ENCODE measurements at regions not wholly inside any gene's neighbourhood (a gene's known extent, or its start where the extent isn't known, plus 50 kb on each side); places are given as distances from the start of the nearest gene placed in this dataset.
"Not testable (repeated sequence)": the region's sequence is repeated elsewhere in the genome, so short reads cannot be mapped to it uniquely, and the experiment has no call there.

DNA sequence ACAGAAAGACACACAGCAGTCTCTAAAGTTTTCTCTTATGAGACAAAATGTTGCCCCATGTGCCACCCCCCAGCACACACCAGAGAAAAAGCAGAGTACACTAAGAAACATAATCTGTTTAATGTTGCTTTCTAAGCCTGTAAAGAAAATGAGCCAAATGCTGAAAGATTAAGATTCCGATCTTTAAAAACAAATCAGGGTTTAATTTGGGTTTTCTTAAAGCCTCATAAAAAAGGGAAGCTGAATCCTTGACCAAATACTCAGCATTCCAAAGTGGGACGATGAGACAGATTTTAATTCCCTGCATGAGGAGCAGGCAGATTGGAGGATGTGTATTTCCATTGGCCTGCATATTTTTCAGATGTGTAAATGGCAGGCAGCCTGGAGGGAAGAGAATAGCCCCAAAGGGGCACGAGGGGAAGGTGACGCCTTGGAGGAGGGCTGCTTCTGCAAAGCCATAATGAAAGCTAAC lies 118.4 kb downstream of the COPRS start:
- H3K27ac Mint-ChIP-seq = no peak overlapping the region
- H3K4me3 Mint-ChIP-seq = no peak overlapping the region
- H3K27me3 Mint-ChIP-seq (ENCODE audit: low read depth in 3 of 3) = peaks cover 3 to 11% (median 4%) of the 10 kb centered on the region in 3 donors
- H3K36me3 Mint-ChIP-seq = no peaks in the 10 kb centered on the region
- H3K4me1 Mint-ChIP-seq = no peaks in the 10 kb centered on the region
- no peak for DNase-seq
- no peaks in the 10 kb centered on the region for H3K9me3 Mint-ChIP-seq

DNA sequence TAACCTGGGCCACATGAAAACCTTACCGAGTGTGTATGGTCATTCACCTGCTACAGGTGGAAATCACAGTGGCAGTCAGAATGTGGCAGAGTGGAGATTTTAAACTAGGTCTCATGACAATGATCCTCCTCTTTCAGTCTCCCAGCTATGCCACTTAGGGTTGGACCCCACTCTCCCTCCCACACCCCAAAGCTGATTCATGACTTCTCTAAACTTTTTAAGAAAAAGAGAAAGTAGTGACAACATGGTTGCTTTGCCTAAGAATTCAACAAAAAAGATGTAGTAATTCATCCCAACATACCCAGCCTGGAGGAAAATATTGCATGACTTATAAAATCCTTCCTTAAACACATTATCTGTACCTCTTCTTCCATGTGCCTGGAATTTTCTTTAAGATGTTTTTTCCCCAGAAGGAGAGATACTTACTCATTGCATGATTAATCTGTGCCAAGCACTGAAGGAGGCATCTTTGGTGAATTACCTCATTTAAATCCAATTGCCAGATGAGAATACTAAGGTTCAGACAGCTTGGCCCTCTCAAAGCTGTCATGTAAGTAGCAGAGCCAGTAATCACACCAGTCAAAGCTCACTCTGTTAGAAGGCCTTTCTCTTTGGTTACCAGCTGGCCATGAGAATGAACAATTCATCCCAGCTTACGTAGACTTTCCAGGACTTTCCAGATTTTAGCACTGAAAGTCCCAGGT lies 119.9 kb downstream of the COPRS start:
- Mint-ChIP-seq H3K27me3 (ENCODE audit: low read depth in 3 of 3) (peaks cover 3 to 12% (median 4%) of the 10 kb centered on the region in 3 donors), H3K4me3 (no peak overlapping the region), H3K36me3 (no peaks in the 10 kb centered on the region), H3K4me1 (no peaks in the 10 kb centered on the region), H3K9me3 (no peaks in the 10 kb centered on the region), H3K27ac (no peak overlapping the region)
- DNase-seq = no peak

DNA sequence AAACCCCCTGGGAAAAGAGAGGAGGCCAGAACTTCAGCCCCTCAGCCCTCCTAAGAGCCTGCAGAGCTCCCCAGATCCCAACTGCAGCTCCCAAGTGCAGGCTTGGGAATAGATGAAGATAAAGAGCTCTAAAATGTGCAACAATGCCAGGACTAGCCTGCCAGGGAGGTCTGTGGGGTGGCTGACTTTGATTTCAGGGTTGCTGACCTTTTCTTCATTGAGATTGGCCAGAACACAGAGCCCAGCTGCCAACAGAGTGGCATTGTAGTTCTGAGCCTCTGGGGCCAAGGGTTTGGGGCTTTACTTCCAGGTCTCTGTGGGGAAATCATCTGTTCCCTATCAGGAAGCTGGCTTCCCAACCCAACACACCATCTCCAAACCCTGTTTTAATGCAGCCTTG lies 120.6 kb downstream of the COPRS start:
- peaks cover 4 to 7% (median 5%) of the 10 kb centered on the region in 3 donors for H3K27me3 Mint-ChIP-seq (ENCODE audit: low read depth in 3 of 3)
- H3K27ac Mint-ChIP-seq = no peak overlapping the region
- DNase-seq = no peak
- H3K4me3 Mint-ChIP-seq = no peak overlapping the region
- no peaks in the 10 kb centered on the region for H3K9me3 Mint-ChIP-seq
- no peaks in the 10 kb centered on the region for H3K36me3 Mint-ChIP-seq
- no peaks in the 10 kb centered on the region for H3K4me1 Mint-ChIP-seq

DNA sequence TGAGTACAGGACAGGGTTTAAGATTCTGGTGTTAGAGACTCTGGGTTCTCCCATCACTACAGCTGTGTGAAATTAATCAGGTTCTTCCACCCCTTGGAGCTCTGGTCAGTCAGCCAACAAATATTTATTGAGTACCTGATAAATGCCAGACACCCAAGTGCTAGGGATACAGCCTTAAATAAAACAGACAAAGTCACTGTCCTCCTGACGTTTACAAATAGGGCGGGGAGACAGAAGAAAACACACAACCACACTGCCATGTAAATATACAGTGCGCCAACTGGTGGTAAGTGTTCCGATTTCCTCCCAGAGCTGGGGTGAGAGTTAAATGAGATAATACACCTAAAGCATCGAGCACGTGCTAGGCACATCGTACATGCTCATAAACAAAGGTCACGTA lies 121.0 kb downstream of the COPRS start:
- DNase-seq = no peak
- Mint-ChIP-seq H3K27ac (no peak overlapping the region), H3K36me3 (no peaks in the 10 kb centered on the region), H3K4me3 (no peak overlapping the region), H3K27me3 (ENCODE audit: low read depth in 3 of 3) (peaks cover 4 to 7% (median 5%) of the 10 kb centered on the region in 3 donors), H3K4me1 (no peaks in the 10 kb centered on the region), H3K9me3 (no peaks in the 10 kb centered on the region)

DNA sequence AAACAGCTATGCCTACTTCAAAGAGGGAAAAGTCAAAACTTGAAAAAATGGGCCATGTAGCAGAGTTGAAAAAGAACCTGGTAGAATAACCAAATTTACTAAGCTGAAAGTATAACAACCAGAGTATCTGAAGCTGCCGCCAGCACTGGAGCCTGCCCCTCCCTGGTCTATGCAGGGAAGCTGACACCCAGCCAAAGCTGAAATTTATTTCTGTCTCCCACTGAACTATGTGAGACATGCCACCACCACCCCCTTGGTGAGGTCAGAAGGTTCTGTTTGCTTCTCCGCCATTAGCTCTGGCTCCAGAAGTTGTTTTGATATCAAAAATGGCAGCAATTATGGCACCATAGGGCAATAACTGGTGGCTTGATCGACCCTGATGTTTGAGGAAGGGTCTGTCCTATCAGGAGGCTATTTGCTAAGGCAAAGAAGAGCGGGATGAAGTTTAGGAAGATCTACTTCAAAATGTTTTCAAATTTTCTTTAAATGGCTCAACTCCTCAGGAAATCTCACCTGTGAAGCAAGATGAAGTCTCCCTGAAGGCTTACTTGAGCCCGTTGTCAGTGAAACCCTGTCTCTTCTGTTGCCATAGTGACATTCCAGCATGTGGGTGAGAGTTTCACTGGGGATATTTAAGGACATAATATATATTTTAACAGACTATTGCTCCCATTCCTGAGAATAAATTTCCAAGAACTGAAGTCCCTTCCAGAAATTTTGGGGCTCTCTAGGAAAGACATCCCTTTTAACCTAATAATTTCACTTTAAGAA lies 122.0 kb downstream of the COPRS start:
- Mint-ChIP-seq H3K9me3 (no peaks in the 10 kb centered on the region), H3K4me1 (no peaks in the 10 kb centered on the region), H3K36me3 (no peaks in the 10 kb centered on the region), H3K27me3 (ENCODE audit: low read depth in 3 of 3) (peaks cover 4 to 5% (median 5%) of the 10 kb centered on the region in 3 donors), H3K27ac (no peak overlapping the region), H3K4me3 (no peak overlapping the region)
- DNase-seq = no peak

DNA sequence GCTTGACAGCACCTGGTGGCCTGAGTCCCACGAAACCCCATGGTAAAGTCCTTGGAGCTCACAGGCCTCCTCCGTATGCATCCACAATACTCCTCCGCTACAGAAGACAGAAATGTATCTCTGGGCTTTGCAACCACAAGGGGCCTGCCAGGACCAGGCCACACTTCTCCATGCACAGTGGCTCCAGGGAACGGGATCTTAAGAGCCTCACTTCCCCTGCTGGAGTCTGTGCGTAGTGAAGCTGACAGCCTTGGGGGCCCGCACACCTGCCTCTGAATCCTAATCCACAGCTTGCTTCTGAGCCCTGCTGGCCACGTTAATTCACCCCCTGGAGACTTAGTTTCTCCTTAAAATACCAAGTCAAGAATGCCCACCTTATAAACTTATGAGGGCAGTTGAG lies 125.7 kb downstream of the COPRS start:
- no peaks in the 10 kb centered on the region for H3K9me3 Mint-ChIP-seq
- no peak overlapping the region for H3K4me3 Mint-ChIP-seq
- no peak overlapping the region for H3K27ac Mint-ChIP-seq

DNA sequence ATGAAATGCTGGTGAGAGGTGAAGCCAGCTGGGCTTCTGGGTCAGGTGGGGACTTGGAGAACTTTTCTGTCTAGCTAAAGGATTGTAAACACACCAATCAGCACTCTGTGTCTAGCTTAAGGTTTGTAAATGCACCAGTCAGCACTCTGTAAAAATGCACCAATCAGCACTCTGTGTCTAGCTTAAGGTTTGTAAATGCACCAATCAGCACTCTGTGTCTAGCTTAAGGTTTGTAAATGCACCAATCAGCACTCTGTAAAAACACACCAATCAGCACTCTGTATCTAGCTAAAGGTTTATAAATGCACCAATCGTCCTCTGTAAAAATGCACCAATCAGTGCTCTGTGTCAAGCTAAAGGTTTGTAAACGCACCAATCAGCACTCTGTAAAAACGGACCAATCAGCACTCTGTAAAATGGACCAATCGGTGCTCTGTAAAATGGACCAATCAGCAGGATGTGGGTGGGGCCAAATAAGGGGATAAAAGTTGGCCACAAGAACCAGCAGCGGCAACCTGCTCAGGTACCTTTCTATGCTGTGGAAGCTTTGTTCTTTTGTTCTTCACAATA lies 127.4 kb downstream of the COPRS start:
- not testable (repeated sequence) for H3K27ac Mint-ChIP-seq; DNase-seq; H3K27me3 Mint-ChIP-seq (ENCODE audit: low read depth in 3 of 3); H3K4me1 Mint-ChIP-seq; H3K36me3 Mint-ChIP-seq; H3K4me3 Mint-ChIP-seq; H3K9me3 Mint-ChIP-seq

More for the DNA sequence above, 125.7 kb downstream of the COPRS start:
- H3K27me3 Mint-ChIP-seq (ENCODE audit: low read depth in 3 of 3) = peaks cover 4 to 7% (median 5%) of the 10 kb centered on the region in 3 donors
- no peak for DNase-seq
- no peaks in the 10 kb centered on the region for H3K36me3 Mint-ChIP-seq
- no peaks in the 10 kb centered on the region for H3K4me1 Mint-ChIP-seq

DNA sequence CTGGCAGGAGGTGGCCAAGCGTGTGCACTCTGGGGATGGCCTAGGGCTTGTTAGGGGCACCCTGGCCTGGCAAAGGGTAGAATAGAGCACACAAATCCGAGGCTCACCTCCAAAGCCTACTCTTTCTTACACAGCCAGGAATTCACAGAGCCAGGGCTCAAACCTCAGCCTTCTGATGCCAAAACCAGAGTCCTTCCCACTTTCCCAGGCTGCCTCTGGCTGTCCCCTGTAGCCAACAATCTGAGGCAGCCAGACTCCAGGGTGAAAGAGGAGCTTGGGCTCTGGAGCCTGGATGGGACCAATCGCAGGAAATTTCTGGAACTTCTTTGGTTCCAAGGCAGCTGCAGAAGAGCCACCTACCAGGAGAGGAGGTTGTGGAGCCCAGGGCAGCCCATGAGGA lies 127.9 kb downstream of the COPRS start:
- Mint-ChIP-seq H3K4me3 (no peak overlapping the region), H3K36me3 (no peaks in the 10 kb centered on the region), H3K27me3 (ENCODE audit: low read depth in 3 of 3) (peaks cover 4 to 5% (median 4%) of the 10 kb centered on the region in 3 donors)

DNA sequence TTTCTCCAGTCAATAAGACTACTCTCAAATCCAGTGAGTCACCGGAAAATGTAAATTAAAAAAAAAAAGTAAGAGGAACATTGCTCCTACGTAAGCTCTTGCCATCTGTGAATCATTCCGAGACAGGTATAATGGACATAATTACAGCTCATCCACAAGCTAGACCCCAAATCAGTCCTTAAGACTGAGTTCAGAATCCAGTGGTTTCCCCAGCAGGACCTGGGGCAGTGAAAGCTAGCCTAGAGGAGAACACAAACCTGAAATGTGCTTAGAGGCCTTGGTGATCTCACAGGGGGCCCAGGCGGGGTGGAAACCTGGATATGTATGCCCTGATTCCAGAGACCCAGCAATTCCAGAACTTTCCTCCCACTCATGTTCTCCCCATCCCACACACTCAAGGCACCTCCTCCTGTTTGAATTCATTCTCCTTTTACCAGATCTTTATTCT lies 132.0 kb downstream of the COPRS start:
- H3K36me3 Mint-ChIP-seq = no peaks in the 10 kb centered on the region
- no peak overlapping the region for H3K4me3 Mint-ChIP-seq

More for the DNA sequence above, 127.9 kb downstream of the COPRS start:
- DNase-seq = no peak
- Mint-ChIP-seq H3K27ac (no peak overlapping the region), H3K4me1 (no peaks in the 10 kb centered on the region), H3K9me3 (no peaks in the 10 kb centered on the region)

DNA sequence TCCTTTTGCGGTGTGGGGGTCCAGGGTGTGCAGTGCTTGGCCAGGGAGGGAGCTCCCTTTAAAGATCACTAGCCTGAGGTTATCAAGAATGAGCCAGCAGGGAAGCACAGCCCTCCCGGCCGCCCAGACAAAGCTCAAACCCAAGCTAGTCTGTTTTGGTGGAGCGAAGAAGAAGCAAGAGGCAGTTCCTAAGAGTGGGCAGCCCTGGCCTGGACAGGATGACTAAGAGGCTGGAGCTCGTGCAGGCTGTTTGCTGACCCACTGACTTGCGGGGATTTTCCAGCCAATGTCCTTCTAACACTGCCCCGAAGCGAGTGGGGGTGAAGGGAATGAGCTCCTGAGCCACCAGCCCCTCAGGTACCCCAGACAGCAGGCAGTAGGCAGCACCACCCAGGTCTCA lies 134.4 kb downstream of the COPRS start:
- Mint-ChIP-seq H3K27ac (no peak overlapping the region), H3K9me3 (no peaks in the 10 kb centered on the region), H3K27me3 (ENCODE audit: low read depth in 3 of 3) (peaks cover 2 to 4% (median 3%) of the 10 kb centered on the region in 3 donors), H3K4me3 (no peak overlapping the region), H3K36me3 (no peaks in the 10 kb centered on the region), H3K4me1 (no peaks in the 10 kb centered on the region)
- DNase-seq = no peak

More for the DNA sequence above, 132.0 kb downstream of the COPRS start:
- no peak overlapping the region for H3K27ac Mint-ChIP-seq
- no peak for DNase-seq
- H3K4me1 Mint-ChIP-seq = no peaks in the 10 kb centered on the region
- peaks cover 2 to 5% (median 3%) of the 10 kb centered on the region in 3 donors for H3K27me3 Mint-ChIP-seq (ENCODE audit: low read depth in 3 of 3)
- H3K9me3 Mint-ChIP-seq = no peaks in the 10 kb centered on the region

DNA sequence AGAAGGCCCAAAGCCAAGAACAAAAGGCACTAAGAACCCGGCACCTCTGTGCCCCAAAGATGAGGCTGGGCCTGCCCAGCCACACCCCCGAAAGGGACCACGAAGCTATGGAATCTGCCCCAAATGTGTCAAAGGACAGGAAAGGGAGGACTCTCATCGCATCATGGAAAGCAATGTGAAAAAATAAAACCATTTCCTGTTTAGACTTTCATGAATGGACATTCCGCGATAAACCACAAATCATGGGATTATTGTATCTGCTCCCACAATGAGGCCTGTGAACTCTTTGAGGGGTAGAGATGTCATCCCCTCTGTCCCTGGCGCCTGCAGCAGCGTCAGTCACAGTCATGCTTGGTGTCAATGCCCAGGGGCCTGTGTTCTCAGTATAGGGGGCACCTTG lies 135.0 kb downstream of the COPRS start:
- Mint-ChIP-seq H3K4me1 (no peaks in the 10 kb centered on the region), H3K27me3 (ENCODE audit: low read depth in 3 of 3) (peaks cover 2 to 3% (median 2%) of the 10 kb centered on the region in 3 donors), H3K36me3 (no peaks in the 10 kb centered on the region), H3K9me3 (no peaks in the 10 kb centered on the region), H3K27ac (no peak overlapping the region), H3K4me3 (no peak overlapping the region)
- DNase-seq = no peak

DNA sequence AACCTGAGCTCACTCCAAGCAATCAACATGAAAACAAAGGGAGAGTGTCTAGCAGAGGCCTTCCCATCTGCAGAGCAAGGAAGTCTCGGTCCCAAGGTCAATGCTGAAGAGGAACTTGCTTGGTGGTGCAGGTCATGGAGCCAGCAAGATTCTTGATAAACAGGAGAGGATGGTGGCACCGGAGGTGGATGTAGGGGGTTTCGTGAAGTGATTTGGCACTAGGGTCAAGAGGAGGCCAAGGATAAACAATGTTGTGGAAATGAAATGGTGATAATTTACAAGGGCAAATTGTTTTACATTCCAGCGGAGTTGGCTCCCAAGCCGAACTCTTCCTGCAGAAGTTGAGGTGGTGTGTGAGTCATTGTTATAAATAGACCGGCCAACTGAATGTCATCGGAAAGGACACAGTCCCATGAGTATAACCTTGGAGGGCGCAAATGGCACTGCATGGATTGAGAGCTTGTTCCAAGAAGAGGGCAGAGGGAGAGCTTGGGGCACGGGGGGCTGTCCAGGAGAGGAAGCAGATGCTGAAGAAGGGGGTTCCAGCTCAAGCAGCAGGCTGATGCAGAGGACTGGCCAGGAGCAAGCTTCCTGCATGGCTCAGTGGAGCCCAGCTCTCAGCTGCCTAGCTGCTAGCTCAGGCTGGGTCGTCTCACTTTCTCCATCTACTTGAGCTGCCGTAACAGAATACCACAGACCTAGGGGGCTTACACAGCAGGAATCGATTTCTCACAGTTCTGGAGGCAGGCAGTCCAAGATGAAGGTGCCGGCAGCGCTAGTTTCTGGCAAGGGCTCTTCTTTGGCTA lies 136.6 kb downstream of the COPRS start:
- no peaks in the 10 kb centered on the region for H3K9me3 Mint-ChIP-seq

DNA sequence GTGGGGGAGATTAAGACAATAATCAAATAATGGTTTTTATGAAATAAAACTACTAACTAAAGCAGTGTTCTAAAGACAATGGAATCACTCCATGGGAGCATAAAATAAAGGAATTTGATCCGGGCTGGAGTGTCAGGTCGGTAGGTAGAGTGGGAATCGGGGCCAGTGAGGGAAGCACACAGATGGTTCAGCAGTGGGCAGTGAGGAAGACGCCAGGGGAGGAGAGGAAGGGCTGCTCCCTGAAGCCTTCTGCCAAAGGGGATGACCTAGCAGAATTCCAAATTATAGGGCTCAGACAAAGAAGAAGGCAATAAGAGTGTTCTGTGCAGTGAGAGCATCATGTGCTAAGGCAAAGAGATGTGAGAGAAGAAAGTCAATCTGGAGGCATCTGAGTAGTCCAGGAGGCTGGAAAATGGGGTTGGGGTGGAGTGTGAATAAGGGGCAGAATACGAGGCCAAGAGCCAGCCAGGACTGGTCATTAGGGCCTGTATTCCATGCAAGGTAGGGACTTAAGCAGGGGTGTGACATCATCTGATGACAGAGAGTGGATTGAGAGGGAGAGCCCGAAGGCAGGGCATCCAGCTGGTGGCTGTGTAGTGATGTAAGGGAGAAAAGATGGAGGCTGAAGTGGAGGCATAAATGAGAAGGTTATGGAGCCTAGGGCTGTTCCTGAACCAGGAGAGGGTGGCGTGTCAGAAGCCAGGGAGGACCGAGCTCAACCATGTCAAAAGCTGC lies 137.6 kb downstream of the COPRS start:
- no peak overlapping the region for H3K27ac Mint-ChIP-seq
- H3K27me3 Mint-ChIP-seq (ENCODE audit: low read depth in 3 of 3) = peaks cover 0 to 2% (median 1%) of the 10 kb centered on the region in 3 donors

More for the DNA sequence above, 136.6 kb downstream of the COPRS start:
- H3K4me3 Mint-ChIP-seq = no peak overlapping the region
- DNase-seq = no peak
- peaks cover 0 to 2% (median 1%) of the 10 kb centered on the region in 3 donors for H3K27me3 Mint-ChIP-seq (ENCODE audit: low read depth in 3 of 3)
- no peak overlapping the region for H3K27ac Mint-ChIP-seq
- H3K4me1 Mint-ChIP-seq = no peaks in the 10 kb centered on the region
- no peaks in the 10 kb centered on the region for H3K36me3 Mint-ChIP-seq

More for the DNA sequence above, 137.6 kb downstream of the COPRS start:
- no peak overlapping the region for H3K4me3 Mint-ChIP-seq
- no peak for DNase-seq
- no peaks in the 10 kb centered on the region for H3K9me3 Mint-ChIP-seq
- no peaks in the 10 kb centered on the region for H3K4me1 Mint-ChIP-seq
- no peaks in the 10 kb centered on the region for H3K36me3 Mint-ChIP-seq
